COLO668 (cell line): ENCODE measurements at regions not wholly inside any gene's neighbourhood (a gene's known extent, or its start where the extent isn't known, plus 50 kb on each side); places are given as distances from the start of the nearest gene placed in this dataset.

Experiments
- DNase-seq: peaks from one replicate; lab custom pipeline; 2025; ENCODE audit not compliant: unreplicated experiment; lab: John Stamatoyannopoulos, UW

- DNase-seq = no peak
Observed at GRCh38 chr1:84759756-84760155, 69.5 kb upstream of the SSX2IP start.

- no peak for DNase-seq
Observed at GRCh38 chr1:84758968-84759491, 68.8 kb upstream of the SSX2IP start.

- DNase-seq = no peak
Observed at GRCh38 chr1:84758476-84758875, 68.2 kb upstream of the SSX2IP start.

- DNase-seq = no peak
Observed at GRCh38 chr1:84757301-84757700, 67.0 kb upstream of the SSX2IP start.

- DNase-seq = no peak
Observed at GRCh38 chr1:84756455-84757082, 66.3 kb upstream of the SSX2IP start.

GRCh38 chr1:84756001-84756400, 65.7 kb upstream of the SSX2IP start:
- DNase-seq = no peak

- DNase-seq = no peak
Observed at GRCh38 chr1:84755216-84755615, 65.0 kb upstream of the SSX2IP start.

GRCh38 chr1:84754386-84754703, 64.1 kb upstream of the SSX2IP start:
- no peak for DNase-seq

- DNase-seq = peak; percentile 87
Observed at GRCh38 chr1:84753516-84754385, 63.5 kb upstream of the SSX2IP start.

GRCh38 chr1:84750110-84750730, 60.0 kb upstream of the SSX2IP start:
- no peak for DNase-seq

GRCh38 chr1:84749427-84749826, 59.2 kb upstream of the SSX2IP start:
- no peak for DNase-seq

GRCh38 chr1:84748364-84748763, 58.1 kb upstream of the SSX2IP start:
- no peak for DNase-seq

- no peak for DNase-seq
Observed at GRCh38 chr1:84745857-84746256, 55.6 kb upstream of the SSX2IP start.

GRCh38 chr1:84743896-84744295, 53.6 kb upstream of the SSX2IP start:
- DNase-seq = no peak

- no peak for DNase-seq
Observed at GRCh38 chr1:84742653-84743052, 52.4 kb upstream of the SSX2IP start.

GRCh38 chr1:84740050-84740714, 49.9 kb upstream of the SSX2IP start:
- DNase-seq = no peak
